MCF 10A (cell line): ENCODE measurements at regions not wholly inside any gene's neighbourhood (a gene's known extent, or its start where the extent isn't known, plus 50 kb on each side); places are given as distances from the start of the nearest gene placed in this dataset.

Experiments
- BruUV-seq: library from RNA; stranded (reverse); fragments of 400-500 nt; replicated peaks from 2 replicates; lab custom pipeline; 2021; lab: Mats Ljungman, UMichigan
- CTCF ChIA-PET: fragments of 300-600 bp; sonication (Branson Sonifier 250); formaldehyde crosslinking; extraction: SDS; loops from one replicate; lab custom pipeline; 2021; ENCODE audit warnings: antibody characterized with exemption, inconsistent platforms; lab: Yijun Ruan, JAX
- POLR2A ChIA-PET: fragments of 300-600, 350-650 bp; sonication (Branson Sonifier 250); formaldehyde crosslinking; extraction: SDS; loops from one replicate; lab custom pipeline; 2020; ENCODE audit warnings: antibody characterized with exemption, inconsistent platforms; lab: Yijun Ruan, JAX
- DNase-seq: peaks from one replicate; pipeline ENCODE4 v3.0.0-alpha.2; 2018; ENCODE audit not compliant: unreplicated experiment
- H3K27ac Mint-ChIP-seq: one replicate; pipeline ENCODE4 v1.8.0; 2022; ENCODE audit warnings: mild to moderate bottlenecking, low read depth, mixed read lengths; ENCODE audit not compliant: unreplicated experiment
- H3K27me3 Mint-ChIP-seq: one replicate; pipeline ENCODE4 v1.8.0; 2022; ENCODE audit warnings: mixed read lengths; ENCODE audit not compliant: insufficient read depth, unreplicated experiment
- H3K36me3 Mint-ChIP-seq: one replicate; pipeline ENCODE4 v1.8.0; 2022; ENCODE audit warnings: mild to moderate bottlenecking, moderate library complexity, mixed read lengths; ENCODE audit not compliant: insufficient read depth, unreplicated experiment
- H3K4me1 Mint-ChIP-seq: one replicate; pipeline ENCODE4 v1.8.0; 2022; ENCODE audit warnings: mixed read lengths; ENCODE audit not compliant: insufficient read depth, unreplicated experiment
- H3K4me3 Mint-ChIP-seq: one replicate; pipeline ENCODE4 v1.8.0; 2022; ENCODE audit warnings: mild to moderate bottlenecking, moderate library complexity, mixed read lengths; ENCODE audit not compliant: unreplicated experiment
- H3K9me3 Mint-ChIP-seq: one replicate; pipeline ENCODE4 v1.8.0; 2022; ENCODE audit warnings: mixed read lengths; ENCODE audit not compliant: unreplicated experiment
- intact Hi-C: fragments of 100-400 bp; cut with micrococcal nuclease; formaldehyde crosslinking; loops from 2 replicates; pipeline ENCODE4 v1.14.1; 2022
- TF ChIP-seq, protein P1 (sequence below): fragments of 200-600 bp; IDR thresholded peaks from one replicate; pipeline ENCODE4 v1.8.0; 2022; ENCODE audit warnings: antibody characterized with exemption, mild to moderate bottlenecking; ENCODE audit not compliant: unreplicated experiment

DNA sequence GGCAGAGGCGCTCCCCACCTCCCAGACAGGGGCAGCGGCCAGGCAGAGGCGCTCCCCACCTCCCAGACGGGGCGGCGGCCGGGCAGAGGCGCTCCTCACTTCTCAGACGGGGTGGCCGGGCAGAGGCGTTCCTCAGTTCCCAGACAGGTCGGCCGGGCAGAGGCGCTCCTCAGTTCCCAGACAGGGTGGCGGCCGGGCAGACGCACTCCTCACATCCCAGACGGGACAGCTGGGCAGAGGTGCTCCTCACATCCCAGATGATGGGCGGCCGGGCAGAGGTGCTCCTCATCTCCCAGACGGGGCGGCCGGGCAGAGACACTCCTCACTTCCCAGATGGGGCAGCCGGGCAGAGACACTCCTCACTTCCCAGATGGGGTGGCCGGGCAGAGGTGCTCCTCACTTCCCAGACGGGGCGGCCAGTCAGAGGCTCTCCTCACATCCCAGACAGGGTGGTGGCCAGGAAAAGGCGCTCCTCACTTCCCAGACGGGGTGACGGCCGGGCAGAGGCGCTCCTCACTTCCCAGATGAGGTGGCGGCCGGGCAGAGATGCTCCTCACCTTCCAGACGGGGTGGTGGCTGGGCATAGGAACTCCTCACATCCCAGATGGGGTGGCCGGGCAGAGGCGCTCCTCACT lies 75.1 kb downstream of the CARTPT start:
- H3K36me3 Mint-ChIP-seq = no peaks in the 10 kb centered on the region
- no TSS peak for BruUV-seq
- TF ChIP-seq, protein P1, sequence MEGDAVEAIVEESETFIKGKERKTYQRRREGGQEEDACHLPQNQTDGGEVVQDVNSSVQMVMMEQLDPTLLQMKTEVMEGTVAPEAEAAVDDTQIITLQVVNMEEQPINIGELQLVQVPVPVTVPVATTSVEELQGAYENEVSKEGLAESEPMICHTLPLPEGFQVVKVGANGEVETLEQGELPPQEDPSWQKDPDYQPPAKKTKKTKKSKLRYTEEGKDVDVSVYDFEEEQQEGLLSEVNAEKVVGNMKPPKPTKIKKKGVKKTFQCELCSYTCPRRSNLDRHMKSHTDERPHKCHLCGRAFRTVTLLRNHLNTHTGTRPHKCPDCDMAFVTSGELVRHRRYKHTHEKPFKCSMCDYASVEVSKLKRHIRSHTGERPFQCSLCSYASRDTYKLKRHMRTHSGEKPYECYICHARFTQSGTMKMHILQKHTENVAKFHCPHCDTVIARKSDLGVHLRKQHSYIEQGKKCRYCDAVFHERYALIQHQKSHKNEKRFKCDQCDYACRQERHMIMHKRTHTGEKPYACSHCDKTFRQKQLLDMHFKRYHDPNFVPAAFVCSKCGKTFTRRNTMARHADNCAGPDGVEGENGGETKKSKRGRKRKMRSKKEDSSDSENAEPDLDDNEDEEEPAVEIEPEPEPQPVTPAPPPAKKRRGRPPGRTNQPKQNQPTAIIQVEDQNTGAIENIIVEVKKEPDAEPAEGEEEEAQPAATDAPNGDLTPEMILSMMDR = no peak
- H3K4me3 Mint-ChIP-seq = no peak overlapping the region
- H3K9me3 Mint-ChIP-seq = peaks cover 19% of the 10 kb centered on the region
- peaks cover 19% of the 10 kb centered on the region for H3K27me3 Mint-ChIP-seq
- ChIA-PET CTCF (no interaction called here), POLR2A (no interaction called here)
- intact Hi-C loops = no loop called here
- no peaks in the 10 kb centered on the region for H3K4me1 Mint-ChIP-seq
- H3K27ac Mint-ChIP-seq = no peak overlapping the region
- no peak for DNase-seq

DNA sequence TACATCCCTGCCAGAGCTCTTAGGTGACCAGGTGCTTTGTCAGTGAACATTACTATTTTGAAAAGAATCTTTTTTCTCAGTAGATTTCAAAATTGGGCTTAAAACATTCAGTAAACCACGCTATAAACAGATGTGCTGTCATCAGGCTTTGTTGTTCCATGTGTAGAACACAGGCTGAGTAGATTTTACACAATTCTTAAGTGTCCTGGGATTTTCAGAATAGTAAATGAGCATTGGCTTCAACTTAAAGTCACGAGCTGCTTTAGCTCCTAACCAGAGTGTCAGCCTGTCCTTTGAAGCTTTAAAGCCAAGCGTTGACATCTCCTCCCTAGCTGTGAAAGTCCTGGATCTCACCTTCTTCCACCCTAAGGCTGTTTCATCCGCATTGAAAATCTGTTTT lies 83.6 kb downstream of the CARTPT start:
- Mint-ChIP-seq H3K4me1 (no peaks in the 10 kb centered on the region), H3K4me3 (no peak overlapping the region), H3K27ac (no peak overlapping the region), H3K27me3 (peaks cover 75% of the 10 kb centered on the region), H3K9me3 (peaks cover 8% of the 10 kb centered on the region), H3K36me3 (no peaks in the 10 kb centered on the region)
- TF ChIP-seq, protein P1 = no peak
- no TSS peak for BruUV-seq
- ChIA-PET POLR2A (interaction anchor here (0.6 kb wide), 1 partner anchor 154 kb away, joined by 3 read pairs; no protein-coding TSS in a partner anchor), CTCF (interaction anchor here (0.6 to 0.7 kb wide), 3 partner anchors 149 to 462 kb away, joined by 3 to 4 read pairs (median 3); no protein-coding TSS in a partner anchor)
- intact Hi-C loops = no loop called here
- no peak for DNase-seq

DNA sequence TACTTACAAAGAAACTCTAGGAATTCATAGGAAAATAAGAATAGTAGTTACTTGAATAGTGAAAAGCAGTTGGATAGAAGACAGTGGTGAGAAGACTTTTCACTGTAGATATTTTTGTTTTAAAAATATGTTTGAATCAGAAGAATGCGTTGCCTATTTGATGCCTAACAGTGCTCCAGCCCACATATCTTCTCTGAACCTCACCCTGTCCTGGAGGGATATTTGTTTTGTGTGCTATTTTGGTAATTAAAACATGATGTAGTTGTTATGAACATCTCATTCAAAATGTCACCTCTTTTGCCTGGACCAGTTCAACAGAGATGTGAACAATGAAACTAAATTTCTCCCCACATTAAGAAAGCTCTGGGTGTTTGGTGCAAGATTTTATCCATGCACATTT lies 87.6 kb downstream of the CARTPT start:
- H3K4me1 Mint-ChIP-seq = no peaks in the 10 kb centered on the region
- intact Hi-C loops = no loop called here
- H3K36me3 Mint-ChIP-seq = no peaks in the 10 kb centered on the region
- no peak for DNase-seq
- TF ChIP-seq, protein P1 = no peak
- ChIA-PET CTCF (interaction anchor here (0.7 kb wide), 1 partner anchor 10 kb away, joined by 3 read pairs; no protein-coding TSS in a partner anchor), POLR2A (no interaction called here)
- peaks cover 69% of the 10 kb centered on the region for H3K27me3 Mint-ChIP-seq
- no peak overlapping the region for H3K27ac Mint-ChIP-seq
- H3K9me3 Mint-ChIP-seq = no peaks in the 10 kb centered on the region
- no TSS peak for BruUV-seq
- H3K4me3 Mint-ChIP-seq = no peak overlapping the region

DNA sequence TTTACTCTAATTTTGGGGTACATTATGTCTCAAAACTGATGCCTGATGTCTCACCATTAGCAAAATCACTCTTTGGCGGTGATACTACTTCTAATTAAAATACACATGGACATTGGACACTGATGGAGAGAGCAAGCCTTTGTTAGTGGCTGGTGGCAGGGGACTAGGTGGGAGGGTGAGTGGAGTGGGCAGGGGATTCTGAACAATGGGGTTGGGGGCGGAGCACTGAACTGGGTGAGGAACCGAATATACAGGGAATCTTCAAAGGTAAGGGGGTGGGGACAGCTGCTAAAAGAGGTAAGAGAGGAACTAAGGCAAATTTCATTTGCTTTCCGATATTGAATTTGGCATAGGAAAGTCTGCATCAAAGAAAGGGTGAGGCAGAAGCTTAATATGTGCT lies 88.8 kb downstream of the CARTPT start:
- Mint-ChIP-seq H3K4me3 (no peak overlapping the region), H3K36me3 (no peaks in the 10 kb centered on the region), H3K9me3 (no peaks in the 10 kb centered on the region), H3K27me3 (peaks cover 57% of the 10 kb centered on the region), H3K4me1 (no peaks in the 10 kb centered on the region), H3K27ac (no peak overlapping the region)
- no TSS peak for BruUV-seq
- no peak for DNase-seq
- CTCF ChIA-PET = no interaction called here
- TF ChIP-seq, protein P1 = no peak
- POLR2A ChIA-PET = no interaction called here
- intact Hi-C loops = no loop called here
